WERI-Rb-1 (cell line): ENCODE measurements at regions not wholly inside any gene's neighbourhood (a gene's known extent, or its start where the extent isn't known, plus 50 kb on each side); places are given as distances from the start of the nearest gene placed in this dataset.

Source experiments
- DNase-seq: peaks from one replicate; pipeline ENCODE4 v3.0.0-alpha.2; 2020
- H3K27ac ChIP-seq: fragments of 250-450 bp; sonication (Bioruptor Pico); 2 replicates; pipeline ENCODE4 v1.5.1; 2020; ENCODE audit warnings: mild to moderate bottlenecking, moderate library complexity
- H3K27me3 ChIP-seq: fragments of 250-450 bp; sonication (Bioruptor Pico); 2 replicates; pipeline ENCODE4 v1.5.1; 2021; ENCODE audit warnings: mild to moderate bottlenecking, low read depth, moderate library complexity; ENCODE audit not compliant: insufficient read depth, severe bottlenecking
- H3K36me3 ChIP-seq: fragments of 250-450 bp; sonication (Bioruptor Pico); 2 replicates; pipeline ENCODE4 v1.5.1; 2020; ENCODE audit warnings: mild to moderate bottlenecking, moderate library complexity
- H3K4me3 ChIP-seq: 2 replicates; pipeline ENCODE4 v1.5.1; 2011; ENCODE audit warnings: low read depth, mild to moderate bottlenecking, control low read depth, low read length
- H3K9me3 ChIP-seq: fragments of 250-450 bp; sonication (Bioruptor Pico); 2 replicates; pipeline ENCODE4 v1.5.1; 2021; ENCODE audit warnings: mild to moderate bottlenecking, moderate library complexity; ENCODE audit not compliant: severe bottlenecking
- TF ChIP-seq, protein P1 (sequence below): IDR thresholded peaks from 2 replicates; pipeline ENCODE4 v1.5.1; 2011; ENCODE audit warnings: low read depth, mild to moderate bottlenecking, control low read depth, inconsistent platforms, low read length

DNA sequence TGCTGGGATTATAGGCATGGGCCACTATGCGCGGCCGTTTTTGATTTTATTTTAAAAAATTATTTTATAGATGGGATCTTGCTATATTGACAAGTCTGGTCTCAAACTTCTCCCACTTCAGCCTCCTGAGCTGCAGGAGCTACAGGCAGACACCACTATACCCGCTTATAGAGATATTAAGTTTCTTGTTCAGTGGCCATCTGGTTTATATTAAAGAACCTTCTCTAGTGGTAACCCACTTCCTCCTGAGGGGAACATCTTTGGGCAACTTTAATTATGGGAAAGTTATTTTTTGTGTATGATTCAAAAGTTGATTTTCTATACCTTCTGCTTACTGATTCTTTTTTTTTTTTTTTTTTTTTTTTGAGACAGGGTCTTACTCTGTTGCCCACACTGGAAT, 172.7 kb downstream of the KLF5 start:
- no peaks in the 10 kb centered on the region for H3K36me3 ChIP-seq
- DNase-seq = no peak
- H3K27me3 ChIP-seq = no peaks in the 10 kb centered on the region
- no peak overlapping the region for H3K4me3 ChIP-seq
- H3K9me3 ChIP-seq = no peaks in the 10 kb centered on the region
- TF ChIP-seq, protein P1, sequence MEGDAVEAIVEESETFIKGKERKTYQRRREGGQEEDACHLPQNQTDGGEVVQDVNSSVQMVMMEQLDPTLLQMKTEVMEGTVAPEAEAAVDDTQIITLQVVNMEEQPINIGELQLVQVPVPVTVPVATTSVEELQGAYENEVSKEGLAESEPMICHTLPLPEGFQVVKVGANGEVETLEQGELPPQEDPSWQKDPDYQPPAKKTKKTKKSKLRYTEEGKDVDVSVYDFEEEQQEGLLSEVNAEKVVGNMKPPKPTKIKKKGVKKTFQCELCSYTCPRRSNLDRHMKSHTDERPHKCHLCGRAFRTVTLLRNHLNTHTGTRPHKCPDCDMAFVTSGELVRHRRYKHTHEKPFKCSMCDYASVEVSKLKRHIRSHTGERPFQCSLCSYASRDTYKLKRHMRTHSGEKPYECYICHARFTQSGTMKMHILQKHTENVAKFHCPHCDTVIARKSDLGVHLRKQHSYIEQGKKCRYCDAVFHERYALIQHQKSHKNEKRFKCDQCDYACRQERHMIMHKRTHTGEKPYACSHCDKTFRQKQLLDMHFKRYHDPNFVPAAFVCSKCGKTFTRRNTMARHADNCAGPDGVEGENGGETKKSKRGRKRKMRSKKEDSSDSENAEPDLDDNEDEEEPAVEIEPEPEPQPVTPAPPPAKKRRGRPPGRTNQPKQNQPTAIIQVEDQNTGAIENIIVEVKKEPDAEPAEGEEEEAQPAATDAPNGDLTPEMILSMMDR = no peak
- no peak overlapping the region for H3K27ac ChIP-seq

DNA sequence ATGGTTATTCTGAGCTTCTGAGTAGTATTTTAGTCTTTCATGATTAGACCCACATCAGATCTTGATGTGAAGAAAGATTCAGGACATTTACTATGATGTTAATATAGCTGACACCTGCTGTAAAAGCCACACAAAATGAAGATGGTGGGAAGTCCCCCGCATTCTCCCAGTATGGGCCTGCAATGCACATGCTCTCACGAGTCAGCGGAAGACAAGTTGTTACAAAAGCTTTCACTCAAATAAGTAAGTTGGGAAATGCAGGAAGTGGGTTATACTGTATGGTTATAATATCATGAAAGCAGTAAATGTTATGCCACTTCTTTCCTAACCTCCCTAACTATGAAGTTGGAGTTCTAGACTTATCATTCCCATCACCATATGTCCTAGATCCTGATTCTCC, 171.9 kb downstream of the KLF5 start:
- H3K27me3 ChIP-seq = no peaks in the 10 kb centered on the region
- no peaks in the 10 kb centered on the region for H3K9me3 ChIP-seq
- no peaks in the 10 kb centered on the region for H3K36me3 ChIP-seq
- DNase-seq = no peak
- H3K27ac ChIP-seq = no peak overlapping the region
- H3K4me3 ChIP-seq = no peak overlapping the region
- TF ChIP-seq, protein P1 = no peak

DNA sequence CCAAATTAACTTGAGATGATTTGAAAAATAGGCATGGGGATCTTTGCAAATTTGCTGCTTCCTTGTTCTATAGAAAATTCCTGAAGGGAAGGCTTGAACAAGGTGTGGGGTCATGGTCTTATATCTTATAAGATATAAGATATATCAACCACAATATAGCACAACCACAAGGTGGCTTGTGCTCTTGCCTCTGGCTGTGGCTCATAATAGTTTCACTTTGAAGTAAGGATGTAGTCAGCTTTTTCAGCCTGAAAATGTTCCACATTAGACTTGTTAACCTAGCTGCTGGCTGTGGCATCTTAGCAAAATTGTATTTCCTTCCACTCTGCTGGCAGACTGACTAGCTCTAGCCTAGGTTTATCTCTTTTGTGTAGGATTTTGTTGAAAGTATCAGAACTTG, 169.7 kb downstream of the KLF5 start:
- H3K27ac ChIP-seq = no peak overlapping the region
- no peaks in the 10 kb centered on the region for H3K27me3 ChIP-seq
- DNase-seq = no peak
- H3K36me3 ChIP-seq = no peaks in the 10 kb centered on the region
- H3K9me3 ChIP-seq = no peaks in the 10 kb centered on the region
- TF ChIP-seq, protein P1 = no peak
- H3K4me3 ChIP-seq = no peak overlapping the region

DNA sequence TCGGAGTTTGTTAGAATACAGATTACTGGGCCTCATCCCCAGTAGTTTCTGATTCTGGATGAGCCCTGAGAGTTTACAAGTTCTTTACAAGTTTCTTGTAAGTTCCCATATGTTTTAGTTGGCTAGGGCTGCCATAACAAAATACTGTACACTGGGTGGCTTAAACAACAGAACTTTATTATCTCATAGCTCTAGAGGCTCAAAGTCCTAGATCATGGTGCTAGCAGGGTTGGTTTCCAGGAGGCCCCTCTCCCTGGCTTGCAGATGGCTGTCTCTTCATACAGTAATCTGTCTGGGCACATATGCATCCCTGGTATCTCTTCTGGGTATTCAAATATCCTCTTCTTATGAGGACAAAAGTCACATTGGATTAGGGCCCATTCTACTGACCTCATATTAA, 167.2 kb downstream of the KLF5 start:
- Histone ChIP-seq H3K27me3 (no peaks in the 10 kb centered on the region), H3K36me3 (no peaks in the 10 kb centered on the region), H3K4me3 (no peak overlapping the region), H3K9me3 (no peaks in the 10 kb centered on the region), H3K27ac (no peak overlapping the region)
- DNase-seq = no peak
- TF ChIP-seq, protein P1 = no peak

DNA sequence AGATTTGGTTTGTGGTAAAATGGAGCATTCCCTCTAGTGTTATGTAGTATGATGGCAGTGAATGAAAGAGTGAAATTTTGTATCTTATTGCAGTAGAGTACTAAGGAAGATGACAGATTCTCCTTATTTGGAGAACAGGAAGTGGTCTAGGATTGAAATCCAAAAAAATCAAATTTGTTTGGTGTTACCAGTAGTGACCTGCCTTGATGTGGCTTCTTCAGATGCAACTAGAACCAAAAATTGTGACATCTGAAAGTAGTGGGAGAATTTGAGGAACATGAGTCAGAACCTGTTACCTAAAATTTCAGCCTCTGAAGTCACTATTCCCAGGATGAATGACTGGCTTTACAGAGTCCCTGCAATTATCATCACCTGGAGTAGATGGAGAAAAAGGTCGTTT, 165.9 kb downstream of the KLF5 start:
- no peaks in the 10 kb centered on the region for H3K27me3 ChIP-seq
- no peak overlapping the region for H3K4me3 ChIP-seq
- H3K36me3 ChIP-seq = no peaks in the 10 kb centered on the region
- H3K9me3 ChIP-seq = no peaks in the 10 kb centered on the region
- TF ChIP-seq, protein P1 = no peak
- no peak overlapping the region for H3K27ac ChIP-seq
- DNase-seq = no peak

DNA sequence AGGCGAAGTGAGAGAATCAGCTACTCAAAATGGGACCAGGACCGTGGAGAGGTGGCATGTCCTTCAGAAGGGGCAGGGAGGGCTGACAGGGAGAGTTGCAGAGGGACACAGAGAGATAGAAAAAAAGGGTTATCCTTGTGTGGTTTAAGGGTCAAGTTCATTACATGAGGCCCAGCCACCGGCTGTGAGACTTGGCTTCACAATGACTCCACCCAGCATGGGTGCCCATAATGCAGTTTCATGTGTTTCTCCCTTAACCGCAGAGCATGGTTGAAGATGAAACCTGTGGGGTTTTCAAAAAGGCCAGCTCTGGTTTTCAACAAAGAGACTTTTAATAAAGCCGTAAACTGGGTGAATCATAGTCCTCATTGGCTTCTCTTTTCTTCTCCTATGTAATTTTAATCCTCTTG, 164.6 kb downstream of the KLF5 start:
- TF ChIP-seq, protein P1 = no peak
- no peaks in the 10 kb centered on the region for H3K36me3 ChIP-seq
- no peak overlapping the region for H3K27ac ChIP-seq
- DNase-seq = no peak
- H3K9me3 ChIP-seq = no peaks in the 10 kb centered on the region
- no peaks in the 10 kb centered on the region for H3K27me3 ChIP-seq
- H3K4me3 ChIP-seq = no peak overlapping the region
